LNCAP (cell line): ENCODE measurements at regions not wholly inside any gene's neighbourhood (a gene's known extent, or its start where the extent isn't known, plus 50 kb on each side); places are given as distances from the start of the nearest gene placed in this dataset.

ENCODE experiments used
- CTCF ChIP-seq: fragments of 450-650 bp; IDR thresholded peaks from 2 replicates; pipeline ENCODE4 v1.5.1; 2017; ENCODE audit warnings: mild to moderate bottlenecking

GRCh38 chr14:31968107-31968810 lies 108.8 kb upstream of the ARHGAP5 start:
- no peak for TF ChIP-seq CTCF

- no peak for TF ChIP-seq CTCF
Observed at GRCh38 chr14:31968956-31969698, 108.0 kb upstream of the ARHGAP5 start.

- no peak for TF ChIP-seq CTCF
Observed at GRCh38 chr14:31969699-31970240, 107.3 kb upstream of the ARHGAP5 start.

GRCh38 chr14:31970744-31971143 lies 106.4 kb upstream of the ARHGAP5 start:
- no peak for TF ChIP-seq CTCF

GRCh38 chr14:31971612-31972011 lies 105.5 kb upstream of the ARHGAP5 start:
- no peak for TF ChIP-seq CTCF

- TF ChIP-seq CTCF = no peak
Observed at GRCh38 chr14:31977001-31977556, 100.0 kb upstream of the ARHGAP5 start.

- no peak for TF ChIP-seq CTCF
Observed at GRCh38 chr14:31978423-31978822, 98.7 kb upstream of the ARHGAP5 start.
